ENCODE measurements at regions not wholly inside any gene's neighbourhood (a gene's known extent, or its start where the extent isn't known, plus 50 kb on each side); places are given as distances from the start of the nearest gene placed in this dataset.
A peak's percentile ranks its signal among the peaks of the same experiment; 100 is the strongest.

- Histone ChIP-seq H3K27ac (ENCODE audit: low read depth in 2 of 2, low read length in 2 of 2) (no peak overlapping the region), H3K4me3 (ENCODE audit: low read length in 3 of 3) (no peak overlapping the region), H3K27me3 (ENCODE audit: control insufficient read depth, insufficient read depth, low read length) (no peaks in the 10 kb centered on the region), H3K4me1 (ENCODE audit: control insufficient read depth in 2 of 3, insufficient read depth in 2 of 3, low read depth in 1 of 3, low read length in 3 of 3) (no peaks in the 10 kb centered on the region), H3K36me3 (ENCODE audit: control insufficient read depth in 2 of 3, insufficient read depth in 3 of 3, low read length in 3 of 3) (no peaks in the 10 kb centered on the region), H3K9ac (ENCODE audit: low read length in 3 of 3) (no peak overlapping the region), H3K9me3 (ENCODE audit: control insufficient read depth in 2 of 3, insufficient read depth in 1 of 3, low read length in 3 of 3) (no peaks in the 10 kb centered on the region)
- DNase-seq (no peak), FAIRE-seq (no peak)
- intact Hi-C loops (cut with DNase I): no loop called here
- no peak for TF ChIP-seq CTCF (IDR thresholded peaks at IDR 0.05; ENCODE audit: borderline replicate concordance, extremely low read depth, insufficient read depth)
Observed at GRCh38 chr1:189775343-189775742, 702.3 kb downstream of the BRINP3 start.

DNA sequence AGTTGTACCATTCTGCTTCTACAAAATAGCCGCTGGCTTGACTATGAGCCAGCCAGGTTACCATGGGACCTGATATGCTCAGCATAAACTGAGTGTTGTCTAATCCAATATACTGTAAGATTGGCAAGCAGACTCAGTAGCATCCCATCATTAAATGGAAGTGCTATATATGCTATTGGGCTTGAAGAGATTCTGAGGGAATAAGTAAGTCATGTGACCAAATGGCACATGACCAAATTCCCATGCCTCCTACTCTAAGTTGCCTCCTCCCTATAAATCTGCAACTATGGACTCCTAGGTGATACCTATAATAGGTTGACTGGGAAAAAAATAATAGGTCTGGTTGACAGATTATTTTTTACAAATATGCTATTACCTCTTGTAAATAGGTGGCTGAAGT, 698.6 kb downstream of the BRINP3 start:
- Histone ChIP-seq H3K9me3 (ENCODE audit: control insufficient read depth in 2 of 3, insufficient read depth in 1 of 3, low read length in 3 of 3) (no peaks in the 10 kb centered on the region), H3K4me1 (ENCODE audit: control insufficient read depth in 2 of 3, insufficient read depth in 2 of 3, low read depth in 1 of 3, low read length in 3 of 3) (no peaks in the 10 kb centered on the region), H3K9ac (ENCODE audit: low read length in 3 of 3) (no peak overlapping the region), H3K27ac (ENCODE audit: low read depth in 2 of 2, low read length in 2 of 2) (no peak overlapping the region), H3K4me3 (ENCODE audit: low read length in 3 of 3) (no peak overlapping the region), H3K27me3 (ENCODE audit: control insufficient read depth, insufficient read depth, low read length) (no peaks in the 10 kb centered on the region), H3K36me3 (ENCODE audit: control insufficient read depth in 2 of 3, insufficient read depth in 3 of 3, low read length in 3 of 3) (no peaks in the 10 kb centered on the region)
- no peak for DNase-seq
- intact Hi-C loops (cut with DNase I): no loop called here
- FAIRE-seq: no peak
- TF ChIP-seq CTCF (IDR thresholded peaks at IDR 0.05; ENCODE audit: borderline replicate concordance, extremely low read depth, insufficient read depth): no peak

DNA sequence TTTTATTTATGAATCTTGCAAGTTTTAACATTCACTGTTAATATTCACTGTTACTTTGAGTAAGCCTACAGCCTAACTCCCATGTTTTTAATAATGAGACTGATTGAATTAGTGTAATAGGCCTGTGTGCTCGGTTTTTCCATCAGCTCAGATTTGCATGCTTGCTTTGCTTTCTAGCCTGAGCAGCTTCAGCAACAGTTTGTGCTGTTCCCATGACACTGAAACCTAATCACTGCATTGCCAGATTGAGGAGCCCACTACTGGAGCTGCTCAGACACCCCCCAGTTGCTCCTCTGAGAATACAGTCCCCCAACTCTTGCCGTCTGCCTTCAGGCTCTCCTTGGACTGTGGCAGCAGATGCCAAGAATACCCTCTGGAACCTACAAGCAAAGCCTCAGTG, 695.4 kb downstream of the BRINP3 start:
- no peaks in the 10 kb centered on the region for H3K9me3 ChIP-seq (ENCODE audit: control insufficient read depth in 2 of 3, insufficient read depth in 1 of 3, low read length in 3 of 3)
- no peak overlapping the region for H3K9ac ChIP-seq (ENCODE audit: low read length in 3 of 3)
- DNase-seq: peak in 4 of 5 donors; percentile 28 to 49 (median 33)
- no peaks in the 10 kb centered on the region for H3K27me3 ChIP-seq (ENCODE audit: control insufficient read depth, insufficient read depth, low read length)
- no peak overlapping the region for H3K27ac ChIP-seq (ENCODE audit: low read depth in 2 of 2, low read length in 2 of 2)
- H3K4me1 ChIP-seq (ENCODE audit: control insufficient read depth in 2 of 3, insufficient read depth in 2 of 3, low read depth in 1 of 3, low read length in 3 of 3): no peaks in the 10 kb centered on the region
- FAIRE-seq: no peak
- H3K36me3 ChIP-seq (ENCODE audit: control insufficient read depth in 2 of 3, insufficient read depth in 3 of 3, low read length in 3 of 3): no peaks in the 10 kb centered on the region
- no peak overlapping the region for H3K4me3 ChIP-seq (ENCODE audit: low read length in 3 of 3)
- intact Hi-C loops (cut with DNase I): no loop called here
- TF ChIP-seq CTCF (IDR thresholded peaks at IDR 0.05; ENCODE audit: borderline replicate concordance, extremely low read depth, insufficient read depth): no peak

DNA sequence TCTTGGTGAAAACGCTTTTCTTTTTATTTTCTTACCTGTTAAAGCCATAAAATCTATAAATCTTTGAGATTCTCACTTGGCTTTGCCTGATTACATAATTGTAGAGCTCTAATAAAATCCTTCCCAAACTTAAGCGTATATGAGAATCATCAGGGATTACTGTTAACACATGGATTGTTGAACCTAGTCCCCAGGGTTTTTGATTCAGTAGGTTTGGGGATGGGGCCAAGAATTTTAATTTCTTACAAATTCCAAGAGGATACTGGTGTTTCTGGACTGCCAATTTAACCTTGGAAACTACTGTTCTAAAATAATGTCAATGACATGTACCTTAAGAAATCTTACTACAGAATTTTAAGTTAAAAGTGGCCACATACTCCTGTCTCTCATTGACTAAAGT, 694.2 kb downstream of the BRINP3 start:
- H3K27ac ChIP-seq (ENCODE audit: low read depth in 2 of 2, low read length in 2 of 2): no peak overlapping the region
- no peaks in the 10 kb centered on the region for H3K36me3 ChIP-seq (ENCODE audit: control insufficient read depth in 2 of 3, insufficient read depth in 3 of 3, low read length in 3 of 3)
- no peak for TF ChIP-seq CTCF (IDR thresholded peaks at IDR 0.05; ENCODE audit: borderline replicate concordance, extremely low read depth, insufficient read depth)
- DNase-seq (no peak), FAIRE-seq (no peak)
- H3K27me3 ChIP-seq (ENCODE audit: control insufficient read depth, insufficient read depth, low read length): no peaks in the 10 kb centered on the region
- H3K9ac ChIP-seq (ENCODE audit: low read length in 3 of 3): no peak overlapping the region
- intact Hi-C loops (cut with DNase I): no loop called here
- H3K9me3 ChIP-seq (ENCODE audit: control insufficient read depth in 2 of 3, insufficient read depth in 1 of 3, low read length in 3 of 3): no peaks in the 10 kb centered on the region
- no peaks in the 10 kb centered on the region for H3K4me1 ChIP-seq (ENCODE audit: control insufficient read depth in 2 of 3, insufficient read depth in 2 of 3, low read depth in 1 of 3, low read length in 3 of 3)
- H3K4me3 ChIP-seq (ENCODE audit: low read length in 3 of 3): no peak overlapping the region
